AG20443 (cell line): ENCODE measurements at regions not wholly inside any gene's neighbourhood (a gene's known extent, or its start where the extent isn't known, plus 50 kb on each side); places are given as distances from the start of the nearest gene placed in this dataset.
"Not testable (repeated sequence)": the region's sequence is repeated elsewhere in the genome, so short reads cannot be mapped to it uniquely, and the experiment has no call there.

Experiments
- DNase-seq: peaks from one replicate; pipeline ENCODE4 v3.0.0; 2012; ENCODE audit warnings: low spot score, mixed read lengths

- no peak for DNase-seq
These were observed 114.0 kb downstream of the SLC38A4 start for GRCh38 chr12:46711756-46712155.

- no peak for DNase-seq
These were observed 115.6 kb downstream of the SLC38A4 start for GRCh38 chr12:46710125-46710743.

- DNase-seq: peak; percentile 25
These were observed 123.0 kb downstream of the SLC38A4 start for GRCh38 chr12:46702581-46703344.

- DNase-seq: no peak
These were observed 124.4 kb downstream of the SLC38A4 start for GRCh38 chr12:46701356-46701755.

- DNase-seq: no peak
These were observed 125.8 kb downstream of the SLC38A4 start for GRCh38 chr12:46699986-46700385.

GRCh38 chr12:46698003-46698402 is 127.8 kb downstream of the SLC38A4 start:
- no peak for DNase-seq

GRCh38 chr12:46693518-46693917 is 132.3 kb downstream of the SLC38A4 start:
- no peak for DNase-seq

- no peak for DNase-seq
These were observed 132.8 kb downstream of the SLC38A4 start for GRCh38 chr12:46693034-46693433.

- DNase-seq: no peak
These were observed 133.2 kb downstream of the SLC38A4 start for GRCh38 chr12:46692606-46693005.

- DNase-seq: no peak
These were observed 139.4 kb downstream of the SLC38A4 start for GRCh38 chr12:46686267-46686942.

- not testable (repeated sequence) for DNase-seq
These were observed 141.6 kb downstream of the SLC38A4 start for GRCh38 chr12:46684243-46684642.

- no peak for DNase-seq
These were observed 143.6 kb downstream of the SLC38A4 start for GRCh38 chr12:46682148-46682547.

GRCh38 chr12:46680506-46680905 is 145.3 kb downstream of the SLC38A4 start:
- DNase-seq: no peak

- no peak for DNase-seq
These were observed 146.0 kb downstream of the SLC38A4 start for GRCh38 chr12:46679754-46680153.

GRCh38 chr12:46678426-46678825 is 147.4 kb downstream of the SLC38A4 start:
- no peak for DNase-seq

- no peak for DNase-seq
These were observed 148.0 kb downstream of the SLC38A4 start for GRCh38 chr12:46677749-46678148.

- peak; percentile 33 for DNase-seq
These were observed 148.8 kb downstream of the SLC38A4 start for GRCh38 chr12:46676797-46677520.

- DNase-seq: no peak
These were observed 149.4 kb downstream of the SLC38A4 start for GRCh38 chr12:46676396-46676795.

GRCh38 chr12:46675736-46676135 is 150.1 kb downstream of the SLC38A4 start:
- DNase-seq: peak; percentile 40

- no peak for DNase-seq
These were observed 151.0 kb downstream of the SLC38A4 start for GRCh38 chr12:46674800-46675199.

GRCh38 chr12:46674129-46674528 is 151.7 kb downstream of the SLC38A4 start:
- no peak for DNase-seq

- no peak for DNase-seq
These were observed 154.7 kb downstream of the SLC38A4 start for GRCh38 chr12:46671102-46671501.
